Neuronal stem cell (in vitro differentiated cells): ENCODE measurements at regions not wholly inside any gene's neighbourhood (a gene's known extent, or its start where the extent isn't known, plus 50 kb on each side); places are given as distances from the start of the nearest gene placed in this dataset.

Source experiments
- DNase-seq: peaks from one replicate; pipeline ENCODE4 v3.0.0-alpha.2; 2013; ENCODE audit warnings: low spot score
- H2AFZ ChIP-seq: one replicate; pipeline ENCODE4 v1.6.1; 2013; ENCODE audit warnings: mild to moderate bottlenecking, low read length, inconsistent platforms
- H2AK5ac ChIP-seq: 2 replicates; pipeline ENCODE4 v1.6.1; 2013; ENCODE audit warnings: low read depth, mild to moderate bottlenecking, inconsistent platforms, low read length, moderate library complexity, mixed read lengths
- H2BK120ac ChIP-seq: 2 replicates; pipeline ENCODE4 v1.6.1; 2013; ENCODE audit warnings: low read depth, mild to moderate bottlenecking, inconsistent platforms, low read length, moderate library complexity, mixed read lengths
- H2BK12ac ChIP-seq: one replicate; pipeline ENCODE4 v1.6.1; 2013; ENCODE audit warnings: low read length, inconsistent platforms
- H2BK15ac ChIP-seq: 2 replicates; pipeline ENCODE4 v1.6.1; 2013; ENCODE audit warnings: mild to moderate bottlenecking, low read length, inconsistent platforms, mixed read lengths
- H2BK5ac ChIP-seq: one replicate; pipeline ENCODE4 v1.6.1; 2013; ENCODE audit warnings: inconsistent platforms, mild to moderate bottlenecking, low read length, moderate library complexity
- H3K14ac ChIP-seq: one replicate; pipeline ENCODE4 v1.6.1; 2013; ENCODE audit warnings: low read length, inconsistent platforms
- H3K18ac ChIP-seq: 2 replicates; pipeline ENCODE4 v1.6.1; 2013; ENCODE audit warnings: low read length, inconsistent platforms
- H3K23ac ChIP-seq: 2 replicates; pipeline ENCODE4 v1.6.1; 2013; ENCODE audit warnings: low read depth, mild to moderate bottlenecking, mixed read lengths, low read length, inconsistent platforms; ENCODE audit not compliant: poor library complexity
- H3K27ac ChIP-seq: replicated peaks from 3 replicates; pipeline ENCODE4 v1.5.1; 2013; ENCODE audit warnings: low read length, inconsistent platforms
- H3K27me3 ChIP-seq, 3 experiments: 2 replicates each; pipeline ENCODE4 v1.6.1; 2013; ENCODE audit warnings: low read length in 3 of 3, mild to moderate bottlenecking in 2 of 3, inconsistent platforms in 1 of 3, low read depth in 1 of 3, mixed read lengths in 1 of 3, moderate library complexity in 1 of 3; ENCODE audit not compliant: control insufficient read depth in 3 of 3, insufficient read depth in 3 of 3
- H3K36me3 ChIP-seq, 2 donors: replicated peaks in 1 of 2; 2 replicates each; pipeline ENCODE4 v1.6.1; 2013; ENCODE audit warnings: low read length in 2 of 2; ENCODE audit not compliant: control insufficient read depth in 2 of 2, insufficient read depth in 2 of 2
- H3K4ac ChIP-seq: 2 replicates; pipeline ENCODE4 v1.6.1; 2013; ENCODE audit warnings: inconsistent platforms, mild to moderate bottlenecking, low read length, moderate library complexity
- H3K4me1 ChIP-seq, 2 donors: 1 replicate in 1 of 2; 2 replicates in 1 of 2; pipeline ENCODE4 v1.6.1; 2013; ENCODE audit warnings: low read length in 2 of 2, low read depth in 1 of 2; ENCODE audit not compliant: control insufficient read depth in 2 of 2, insufficient read depth in 1 of 2
- H3K4me2 ChIP-seq: one replicate; pipeline ENCODE4 v1.6.1; 2013; ENCODE audit warnings: mild to moderate bottlenecking, low read length, inconsistent platforms; ENCODE audit not compliant: insufficient read depth, poor library complexity, severe bottlenecking
- H3K4me3 ChIP-seq, 2 donors: 2 replicates each; pipeline ENCODE4 v1.5.1; 2013; ENCODE audit warnings: low read length in 2 of 2, mild to moderate bottlenecking in 2 of 2, inconsistent platforms in 1 of 2, moderate library complexity in 1 of 2
- H3K79me1 ChIP-seq: one replicate; pipeline ENCODE4 v1.6.1; 2013; ENCODE audit warnings: low read depth, mild to moderate bottlenecking, inconsistent platforms, low read length, moderate library complexity
- H3K9ac ChIP-seq: one replicate; pipeline ENCODE4 v1.6.1; 2013; ENCODE audit warnings: mild to moderate bottlenecking, low read depth, low read length, inconsistent platforms; ENCODE audit not compliant: poor library complexity
- H3K9me3 ChIP-seq, 2 donors: replicated peaks in 1 of 2; 2 replicates each; pipeline versions ENCODE3 to v1.6.1; 2013; ENCODE audit warnings: low read length in 2 of 2, mild to moderate bottlenecking in 2 of 2, inconsistent platforms in 1 of 2, low read depth in 1 of 2, mixed read lengths in 1 of 2, moderate library complexity in 1 of 2; ENCODE audit not compliant: control insufficient read depth in 2 of 2, insufficient read depth in 1 of 2
- H4K8ac ChIP-seq: one replicate; pipeline ENCODE4 v1.6.1; 2013; ENCODE audit warnings: low read depth, mild to moderate bottlenecking, inconsistent platforms, low read length, moderate library complexity
- H4K91ac ChIP-seq: one replicate; pipeline ENCODE4 v1.6.1; 2013; ENCODE audit warnings: low read length, low read depth, mild to moderate bottlenecking, inconsistent platforms; ENCODE audit not compliant: poor library complexity
- WGBS, 2 donors: extraction: QIAGEN DNeasy Blood & Tissue Kit; methylation state at CpG; one replicate each; pipeline ENCODE4 v1.1.7; 2013; ENCODE audit warnings: missing lambda C conversion rate in 2 of 2, mixed read lengths in 1 of 2; ENCODE audit not compliant: insufficient read length in 2 of 2, insufficient replicate concordance in 1 of 2; ENCODE audit errors: extremely low coverage in 2 of 2; 5-methylcytosine and 5-hydroxymethylcytosine counted together

- Histone ChIP-seq H3K27ac (no peak overlapping the region), H2AFZ (no peak overlapping the region), H3K36me3 (no peaks in the 10 kb centered on the region), H2BK120ac (no peak overlapping the region), H3K79me1 (no peaks in the 10 kb centered on the region), H3K18ac (no peak overlapping the region), H3K4me1 (peaks cover 0 to 2% of the 10 kb centered on the region in 2 donors), H4K91ac (no peak overlapping the region), H3K23ac (no peak overlapping the region), H3K9ac (no peak overlapping the region), H2BK12ac (no peak overlapping the region), H2BK5ac (no peak overlapping the region), H3K4ac (no peak overlapping the region), H4K8ac (peak overlapping the region; percentile 43), H3K4me3 (no peak overlapping the region), H3K27me3 (no peaks in the 10 kb centered on the region), H3K4me2 (no peak overlapping the region), H3K9me3 (no peaks in the 10 kb centered on the region), H3K14ac (no peak overlapping the region), H2BK15ac (no peak overlapping the region), H2AK5ac (no peak overlapping the region)
- WGBS, 2 donors, result no CpG with 5 or more reads among the region's 3 CpGs
- DNase-seq, result no peak
Observed at GRCh38 chr2:57528499-57528898, 518.1 kb upstream of the VRK2 start.

DNA sequence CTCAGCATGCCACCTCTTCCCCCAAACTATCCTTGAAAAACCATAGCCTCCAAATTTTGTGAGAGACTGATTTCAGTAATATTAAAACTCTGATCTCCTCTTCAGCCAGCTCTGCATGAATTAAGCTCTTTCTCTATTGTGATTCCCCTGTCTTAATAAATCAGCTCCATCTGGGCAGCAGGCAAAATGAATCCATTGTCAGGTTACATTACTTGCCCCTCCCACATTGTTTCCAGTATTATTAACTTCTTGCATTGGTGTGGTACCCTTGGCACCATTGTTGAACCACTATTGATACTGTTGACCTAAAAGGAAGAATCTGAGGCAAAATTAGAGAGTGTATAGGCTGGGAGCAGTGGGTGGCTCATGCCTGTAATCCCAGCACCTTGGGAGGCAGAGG, 512.2 kb upstream of the VRK2 start:
- no peak overlapping the region for H3K23ac ChIP-seq
- no peak overlapping the region for H2AFZ ChIP-seq
- H2BK5ac ChIP-seq, result no peak overlapping the region
- no peaks in the 10 kb centered on the region for H3K27me3 ChIP-seq
- H2BK120ac ChIP-seq, result no peak overlapping the region
- H3K36me3 ChIP-seq, result no peaks in the 10 kb centered on the region
- no peaks in the 10 kb centered on the region for H3K9me3 ChIP-seq
- H3K4me1 ChIP-seq, result no peaks in the 10 kb centered on the region
- H2BK15ac ChIP-seq, result no peak overlapping the region
- no peak overlapping the region for H4K91ac ChIP-seq
- no peak overlapping the region for H3K4me3 ChIP-seq
- no peak overlapping the region for H2AK5ac ChIP-seq
- H3K4me2 ChIP-seq, result no peak overlapping the region
- no peak overlapping the region for H3K9ac ChIP-seq
- H3K27ac ChIP-seq, result no peak overlapping the region
- H2BK12ac ChIP-seq, result no peak overlapping the region
- H3K79me1 ChIP-seq, result no peaks in the 10 kb centered on the region
- H3K18ac ChIP-seq, result no peak overlapping the region
- H3K14ac ChIP-seq, result no peak overlapping the region
- no peak for DNase-seq
- no peak overlapping the region for H4K8ac ChIP-seq
- H3K4ac ChIP-seq, result no peak overlapping the region

- Histone ChIP-seq H2BK5ac (no peak overlapping the region), H2BK15ac (no peak overlapping the region), H3K79me1 (no peaks in the 10 kb centered on the region), H4K8ac (no peak overlapping the region), H3K23ac (no peak overlapping the region), H3K4me3 (no peak overlapping the region), H3K27me3 (no peaks in the 10 kb centered on the region), H3K27ac (no peak overlapping the region), H2BK12ac (no peak overlapping the region), H3K9me3 (no peaks in the 10 kb centered on the region), H4K91ac (no peak overlapping the region), H3K4me2 (no peak overlapping the region), H3K18ac (no peak overlapping the region), H2AK5ac (no peak overlapping the region), H3K4ac (no peak overlapping the region), H3K9ac (no peak overlapping the region), H3K14ac (no peak overlapping the region), H2AFZ (no peak overlapping the region), H3K36me3 (no peaks in the 10 kb centered on the region), H3K4me1 (no peaks in the 10 kb centered on the region), H2BK120ac (no peak overlapping the region)
- no peak for DNase-seq
- no CpG with 5 or more reads among the region's 1 CpG for WGBS, 2 donors
Observed at GRCh38 chr2:57536535-57537231, 509.9 kb upstream of the VRK2 start.

DNA sequence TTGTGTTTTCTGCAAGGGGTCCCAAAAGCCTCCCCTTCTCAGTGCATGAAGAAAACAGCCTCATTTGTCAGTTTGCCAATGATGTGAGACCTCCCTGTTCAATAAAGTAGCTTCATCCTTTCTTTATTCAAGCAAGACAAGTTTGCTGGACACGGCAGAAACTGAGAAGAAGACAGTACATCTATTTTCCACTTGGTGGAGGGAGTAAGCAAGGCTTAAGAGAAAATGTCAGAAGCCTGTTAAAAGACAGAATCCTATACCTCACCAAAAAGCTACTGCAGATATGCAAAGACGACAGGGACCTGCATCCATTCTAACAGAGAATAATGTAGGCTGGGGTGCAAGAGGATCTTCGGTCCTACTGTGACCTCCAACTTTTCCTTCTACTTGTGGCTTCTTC, 506.8 kb upstream of the VRK2 start:
- H3K27me3 ChIP-seq, result peaks cover 0 to 2% (median 0%) of the 10 kb centered on the region in 3 experiments
- H3K18ac ChIP-seq, result no peak overlapping the region
- no peak overlapping the region for H2AK5ac ChIP-seq
- H2BK12ac ChIP-seq, result no peak overlapping the region
- H3K79me1 ChIP-seq, result no peaks in the 10 kb centered on the region
- H3K27ac ChIP-seq, result no peak overlapping the region
- H3K4me1 ChIP-seq, result no peaks in the 10 kb centered on the region
- no peak overlapping the region for H3K4me3 ChIP-seq
- no peaks in the 10 kb centered on the region for H3K9me3 ChIP-seq
- H3K9ac ChIP-seq, result no peak overlapping the region
- no peak overlapping the region for H4K8ac ChIP-seq
- H3K36me3 ChIP-seq, result no peaks in the 10 kb centered on the region
- no peak overlapping the region for H3K4ac ChIP-seq
- no peak overlapping the region for H3K14ac ChIP-seq
- no peak for DNase-seq
- no peak overlapping the region for H4K91ac ChIP-seq
- H3K23ac ChIP-seq, result no peak overlapping the region
- no peak overlapping the region for H2BK120ac ChIP-seq
- H3K4me2 ChIP-seq, result no peak overlapping the region
- H2BK5ac ChIP-seq, result no peak overlapping the region
- H2BK15ac ChIP-seq, result no peak overlapping the region
- no CpG with 5 or more reads among the region's 3 CpGs for WGBS, 2 donors
- no peak overlapping the region for H2AFZ ChIP-seq
